ENCODE measurements at regions not wholly inside any gene's neighbourhood (a gene's known extent, or its start where the extent isn't known, plus 50 kb on each side); places are given as distances from the start of the nearest gene placed in this dataset.

DNA sequence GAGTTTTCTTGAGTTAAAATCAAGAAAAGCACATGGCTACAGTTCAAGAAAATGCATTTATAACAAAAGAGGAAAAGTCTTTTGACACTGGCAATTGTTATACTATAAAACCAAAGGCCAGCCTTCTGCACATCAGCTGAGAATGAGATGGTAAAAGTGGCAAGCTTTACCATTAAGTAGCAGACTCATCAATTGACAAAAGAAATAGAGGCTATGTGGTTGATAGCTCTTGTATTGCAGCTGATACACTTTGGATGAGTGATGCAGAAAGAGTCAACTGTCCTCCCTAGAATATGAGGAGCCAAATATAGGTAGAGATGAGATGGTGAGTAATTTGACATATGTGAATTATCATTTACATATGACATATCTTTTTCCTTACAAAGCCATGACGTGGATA, 1100.9 kb upstream of the CDH6 start:
- H3K4me3 Mint-ChIP-seq (ENCODE audit: low read depth, unreplicated experiment): no peak overlapping the region
- CTCF ChIA-PET: no interaction called here
- no peaks in the 10 kb centered on the region for H3K36me3 Mint-ChIP-seq (ENCODE audit: insufficient read depth, unreplicated experiment)
- DNase-seq: no peak
- no peaks in the 10 kb centered on the region for H3K4me1 Mint-ChIP-seq (ENCODE audit: low read depth, unreplicated experiment)
- peaks cover 13% of the 10 kb centered on the region for H3K9me3 Mint-ChIP-seq (ENCODE audit: low read depth, unreplicated experiment)
- BruUV-seq (replicated peaks): no TSS peak
- no peaks in the 10 kb centered on the region for H3K27me3 Mint-ChIP-seq (ENCODE audit: unreplicated experiment)
- no peak for TF ChIP-seq CTCF (IDR thresholded peaks at IDR 0.05; ENCODE audit: unreplicated experiment)
- no peak overlapping the region for H3K27ac Mint-ChIP-seq (ENCODE audit: unreplicated experiment)
- intact Hi-C loops (cut with micrococcal nuclease; ENCODE audit: unreplicated experiment): no loop called here

DNA sequence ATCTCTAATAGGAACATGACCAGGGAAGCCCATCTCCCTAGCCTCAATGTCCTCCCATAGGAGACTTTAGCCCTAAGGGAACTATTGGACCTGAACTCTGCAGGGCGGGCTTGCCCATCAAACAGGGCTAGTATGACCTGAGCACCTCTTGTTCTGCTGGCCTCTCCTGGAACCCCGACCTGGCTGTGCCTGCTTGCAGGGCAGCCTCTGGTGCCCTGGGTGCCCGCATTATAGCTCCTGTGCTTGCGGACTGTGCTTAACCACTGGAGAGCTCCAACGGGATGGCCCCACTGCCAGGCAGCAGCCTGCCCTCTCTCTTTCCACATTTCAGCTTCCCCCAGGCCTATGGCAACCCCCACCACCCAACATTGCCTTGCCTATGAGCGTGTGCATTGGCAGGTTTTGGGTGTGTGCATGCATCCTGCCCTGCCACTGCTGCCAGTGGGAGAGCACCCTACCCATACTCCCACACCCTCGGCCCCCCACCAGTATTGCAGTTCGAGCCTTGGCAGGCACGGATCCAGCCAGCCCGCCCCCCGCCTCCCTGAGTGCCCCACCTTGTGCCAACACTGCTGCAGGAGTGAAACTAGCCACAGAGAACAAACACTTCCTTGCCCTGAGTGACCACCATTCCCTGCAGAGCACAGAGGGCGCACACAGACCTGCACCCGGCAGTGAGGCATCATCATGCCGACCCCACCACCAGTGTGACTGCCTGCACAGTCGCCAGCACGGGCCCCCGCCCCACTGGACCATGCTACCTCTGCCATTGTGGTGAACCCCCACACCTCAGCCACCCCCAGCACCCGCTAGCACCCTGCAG, 1123.8 kb upstream of the CDH6 start:
- BruUV-seq (replicated peaks): no TSS peak
- no peak for DNase-seq
- Mint-ChIP-seq H3K27me3 (ENCODE audit: unreplicated experiment) (no peaks in the 10 kb centered on the region), H3K36me3 (ENCODE audit: insufficient read depth, unreplicated experiment) (no peaks in the 10 kb centered on the region), H3K4me1 (ENCODE audit: low read depth, unreplicated experiment) (no peaks in the 10 kb centered on the region), H3K9me3 (ENCODE audit: low read depth, unreplicated experiment) (peaks cover 8% of the 10 kb centered on the region), H3K4me3 (ENCODE audit: low read depth, unreplicated experiment) (no peak overlapping the region), H3K27ac (ENCODE audit: unreplicated experiment) (no peak overlapping the region)
- TF ChIP-seq CTCF (IDR thresholded peaks at IDR 0.05; ENCODE audit: unreplicated experiment): no peak
- CTCF ChIA-PET: no interaction called here
- intact Hi-C loops (cut with micrococcal nuclease; ENCODE audit: unreplicated experiment): no loop called here

DNA sequence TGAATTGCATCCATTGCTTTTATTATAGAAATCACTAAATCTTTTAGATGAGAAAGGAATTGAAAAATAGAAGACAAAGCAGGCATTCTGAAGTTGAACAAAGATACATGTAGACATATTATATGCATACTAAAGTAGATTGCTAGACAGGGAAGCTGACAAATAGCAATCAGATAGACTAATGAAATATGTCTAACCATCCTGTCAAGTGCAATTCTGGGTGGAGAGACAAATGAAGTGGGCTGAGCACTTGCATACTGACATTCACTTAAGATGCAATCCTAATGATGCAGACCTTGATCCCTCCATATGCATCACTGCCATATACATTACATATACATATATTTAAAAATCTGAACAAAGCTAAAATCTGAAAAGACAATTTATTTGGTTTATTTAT, 1130.0 kb upstream of the CDH6 start:
- Mint-ChIP-seq H3K4me3 (ENCODE audit: low read depth, unreplicated experiment) (no peak overlapping the region), H3K9me3 (ENCODE audit: low read depth, unreplicated experiment) (peaks cover 2% of the 10 kb centered on the region), H3K36me3 (ENCODE audit: insufficient read depth, unreplicated experiment) (no peaks in the 10 kb centered on the region), H3K4me1 (ENCODE audit: low read depth, unreplicated experiment) (no peaks in the 10 kb centered on the region), H3K27me3 (ENCODE audit: unreplicated experiment) (no peaks in the 10 kb centered on the region), H3K27ac (ENCODE audit: unreplicated experiment) (no peak overlapping the region)
- CTCF ChIA-PET: no interaction called here
- BruUV-seq (replicated peaks): no TSS peak
- intact Hi-C loops (cut with micrococcal nuclease; ENCODE audit: unreplicated experiment): no loop called here
- DNase-seq: no peak
- TF ChIP-seq CTCF (IDR thresholded peaks at IDR 0.05; ENCODE audit: unreplicated experiment): no peak

- no peaks in the 10 kb centered on the region for H3K27me3 Mint-ChIP-seq (ENCODE audit: unreplicated experiment)
- TF ChIP-seq CTCF (IDR thresholded peaks at IDR 0.05; ENCODE audit: unreplicated experiment): no peak
- no TSS peak for BruUV-seq (replicated peaks)
- intact Hi-C loops (cut with micrococcal nuclease; ENCODE audit: unreplicated experiment): no loop called here
- DNase-seq: no peak
- H3K36me3 Mint-ChIP-seq (ENCODE audit: insufficient read depth, unreplicated experiment): no peaks in the 10 kb centered on the region
- no peak overlapping the region for H3K27ac Mint-ChIP-seq (ENCODE audit: unreplicated experiment)
- no peak overlapping the region for H3K4me3 Mint-ChIP-seq (ENCODE audit: low read depth, unreplicated experiment)
- H3K4me1 Mint-ChIP-seq (ENCODE audit: low read depth, unreplicated experiment): no peaks in the 10 kb centered on the region
- H3K9me3 Mint-ChIP-seq (ENCODE audit: low read depth, unreplicated experiment): peaks cover 11% of the 10 kb centered on the region
- CTCF ChIA-PET: no interaction called here
Measured at GRCh38 chr5:30051976-30052375, 1141.5 kb upstream of the CDH6 start.
